Fibroblast of mammary gland (primary cell): ENCODE measurements at regions not wholly inside any gene's neighbourhood (a gene's known extent, or its start where the extent isn't known, plus 50 kb on each side); places are given as distances from the start of the nearest gene placed in this dataset.

ENCODE experiments used
- DNase-seq: peaks from one replicate; pipeline ENCODE4 v3.0.0-alpha.2; 2010; ENCODE audit warnings: low read depth
- H3K4me3 ChIP-seq: 2 replicates; pipeline ENCODE4 v1.5.1; 2011; ENCODE audit warnings: low read depth, mild to moderate bottlenecking, low read length, moderate library complexity; ENCODE audit not compliant: control insufficient read depth
- TF ChIP-seq, protein P1 (sequence below): conservative IDR thresholded peaks from 2 replicates; pipeline ENCODE4 v1.5.1; 2011; ENCODE audit warnings: low read depth, low read length, inconsistent platforms; ENCODE audit not compliant: control insufficient read depth, insufficient read depth

DNA sequence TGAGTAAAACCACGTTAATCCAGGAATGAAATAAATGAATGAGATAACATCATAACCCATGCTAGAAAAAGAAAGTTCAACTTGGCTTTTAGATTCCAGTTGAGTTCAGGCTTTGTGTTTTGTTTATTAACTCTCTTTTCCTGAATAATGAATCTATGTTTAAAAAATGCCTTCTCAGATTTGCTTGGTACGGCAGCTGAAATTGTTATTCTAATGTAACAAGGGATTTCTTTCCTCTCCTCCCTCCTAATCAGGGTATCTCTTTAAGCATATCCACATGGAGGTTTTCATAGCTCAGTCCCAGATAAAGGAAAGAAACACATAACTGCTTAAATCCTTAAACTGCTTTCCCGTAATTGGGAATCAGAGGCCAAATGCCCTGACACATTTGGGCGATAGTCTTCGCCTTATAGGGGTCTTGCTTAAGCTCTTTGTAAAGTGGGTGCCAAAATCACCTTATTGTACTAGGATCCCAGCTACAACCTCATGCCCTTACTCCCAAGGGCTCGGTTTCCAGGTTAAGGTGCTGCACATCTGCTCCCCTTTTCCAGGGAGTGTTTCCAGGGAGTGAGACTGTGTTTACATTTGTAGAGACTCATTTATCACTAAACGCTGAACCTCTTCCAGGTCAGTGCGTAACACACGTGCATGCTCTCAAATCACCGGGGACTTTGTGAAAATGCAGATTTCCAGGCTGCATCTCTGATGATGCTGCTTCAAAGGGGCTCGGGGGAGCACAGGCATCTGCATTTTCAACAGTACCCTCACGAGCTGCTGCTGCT, 142.8 kb upstream of the FOXF1 start:
- TF ChIP-seq, protein P1, sequence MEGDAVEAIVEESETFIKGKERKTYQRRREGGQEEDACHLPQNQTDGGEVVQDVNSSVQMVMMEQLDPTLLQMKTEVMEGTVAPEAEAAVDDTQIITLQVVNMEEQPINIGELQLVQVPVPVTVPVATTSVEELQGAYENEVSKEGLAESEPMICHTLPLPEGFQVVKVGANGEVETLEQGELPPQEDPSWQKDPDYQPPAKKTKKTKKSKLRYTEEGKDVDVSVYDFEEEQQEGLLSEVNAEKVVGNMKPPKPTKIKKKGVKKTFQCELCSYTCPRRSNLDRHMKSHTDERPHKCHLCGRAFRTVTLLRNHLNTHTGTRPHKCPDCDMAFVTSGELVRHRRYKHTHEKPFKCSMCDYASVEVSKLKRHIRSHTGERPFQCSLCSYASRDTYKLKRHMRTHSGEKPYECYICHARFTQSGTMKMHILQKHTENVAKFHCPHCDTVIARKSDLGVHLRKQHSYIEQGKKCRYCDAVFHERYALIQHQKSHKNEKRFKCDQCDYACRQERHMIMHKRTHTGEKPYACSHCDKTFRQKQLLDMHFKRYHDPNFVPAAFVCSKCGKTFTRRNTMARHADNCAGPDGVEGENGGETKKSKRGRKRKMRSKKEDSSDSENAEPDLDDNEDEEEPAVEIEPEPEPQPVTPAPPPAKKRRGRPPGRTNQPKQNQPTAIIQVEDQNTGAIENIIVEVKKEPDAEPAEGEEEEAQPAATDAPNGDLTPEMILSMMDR: no peak
- no peak overlapping the region for H3K4me3 ChIP-seq
- DNase-seq: no peak

DNA sequence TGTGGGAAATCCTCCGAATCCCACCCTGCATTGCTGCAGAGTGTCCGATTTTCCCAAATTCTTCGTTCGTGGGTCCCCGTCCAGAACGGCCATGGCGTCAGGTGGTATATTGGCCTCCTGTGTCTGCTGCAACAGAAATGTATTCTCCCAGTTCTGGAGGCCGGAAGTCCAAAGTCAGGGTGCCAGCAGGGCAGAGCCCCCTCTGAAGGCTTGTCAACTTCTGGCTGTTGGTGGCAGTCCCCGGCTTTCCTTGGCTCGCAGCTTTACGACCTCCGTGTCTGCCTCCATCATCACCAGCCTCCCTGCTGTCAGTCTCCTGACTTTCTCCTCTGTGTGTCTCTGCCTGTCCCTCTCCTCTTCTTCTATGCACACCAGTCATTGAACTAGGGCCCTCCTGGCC, 142.1 kb upstream of the FOXF1 start:
- no peak for DNase-seq
- TF ChIP-seq, protein P1: no peak
- no peak overlapping the region for H3K4me3 ChIP-seq

DNA sequence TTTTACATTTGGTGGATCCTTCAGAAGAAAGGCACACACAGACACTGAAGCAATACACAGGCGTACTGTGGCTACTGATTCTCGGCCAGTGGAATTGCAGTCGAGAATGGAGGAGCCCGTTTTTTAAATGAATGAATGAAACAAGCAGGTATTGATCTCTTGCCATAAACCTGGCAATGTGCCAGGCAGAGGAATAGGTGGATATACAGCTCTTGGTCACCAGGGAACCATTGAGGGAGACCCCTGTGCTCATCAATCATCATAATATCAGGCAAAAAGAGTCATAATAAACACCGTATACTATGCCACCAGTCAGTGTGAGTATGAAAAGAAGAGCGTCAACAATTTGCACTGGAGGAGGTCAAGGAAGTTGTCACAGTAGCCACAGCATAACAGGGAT, 140.3 kb upstream of the FOXF1 start:
- DNase-seq: no peak
- no peak overlapping the region for H3K4me3 ChIP-seq
- TF ChIP-seq, protein P1: no peak

DNA sequence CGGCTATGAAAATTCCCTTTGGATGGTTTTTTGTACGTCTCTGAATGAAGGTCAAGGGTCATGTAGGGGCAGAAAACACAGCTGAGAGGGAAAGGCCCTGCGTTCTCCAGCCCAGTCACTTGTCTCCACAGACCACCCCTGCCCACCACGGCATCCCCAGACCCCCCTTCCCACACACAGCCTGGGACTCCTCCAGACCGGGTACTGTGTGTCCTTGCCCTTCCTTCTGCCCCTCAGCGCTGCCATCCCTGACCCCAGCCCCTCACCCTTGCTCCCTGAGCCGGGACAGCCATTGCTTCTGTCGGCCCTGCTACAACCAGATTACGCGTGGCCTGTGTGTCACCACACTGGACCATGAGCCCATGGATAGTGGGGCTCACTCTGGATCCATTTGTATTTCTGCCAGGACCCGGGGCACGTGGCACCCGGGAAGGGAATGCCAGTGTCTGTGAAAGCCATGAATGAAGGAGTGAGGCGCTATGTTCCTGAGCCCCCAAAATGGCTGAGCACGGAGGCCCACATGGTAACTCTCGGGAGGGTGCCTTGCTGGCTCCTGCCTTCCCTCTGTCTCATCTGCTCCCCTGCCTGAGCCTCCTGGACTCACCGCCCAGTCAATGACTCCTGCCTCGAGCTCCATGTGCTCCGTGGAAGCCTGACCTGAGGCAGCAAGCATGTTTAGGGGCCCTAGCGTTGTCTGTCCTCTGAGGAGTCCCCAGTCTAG, 139.1 kb upstream of the FOXF1 start:
- no peak overlapping the region for H3K4me3 ChIP-seq
- DNase-seq: no peak
- TF ChIP-seq, protein P1: no peak

DNA sequence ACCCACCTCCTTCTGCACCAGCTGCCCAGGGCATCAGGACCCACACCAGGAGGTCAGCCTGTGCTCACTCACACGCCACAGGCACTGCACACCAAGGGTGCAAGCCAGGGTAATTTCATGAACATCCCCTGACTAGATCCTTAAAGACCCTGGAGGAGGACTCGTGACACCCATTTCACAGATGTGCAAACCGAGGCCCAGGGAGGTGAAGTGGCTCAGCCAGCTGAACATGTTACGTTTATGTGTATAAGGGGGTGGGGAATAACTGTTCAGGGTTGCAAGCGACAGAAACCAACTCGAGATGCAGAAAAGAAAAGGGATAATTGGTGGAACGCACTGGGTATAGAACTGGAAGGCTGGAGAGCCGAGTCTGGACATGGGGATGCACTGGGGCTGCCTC, 138.1 kb upstream of the FOXF1 start:
- no peak overlapping the region for H3K4me3 ChIP-seq
- DNase-seq: no peak
- TF ChIP-seq, protein P1: no peak

DNA sequence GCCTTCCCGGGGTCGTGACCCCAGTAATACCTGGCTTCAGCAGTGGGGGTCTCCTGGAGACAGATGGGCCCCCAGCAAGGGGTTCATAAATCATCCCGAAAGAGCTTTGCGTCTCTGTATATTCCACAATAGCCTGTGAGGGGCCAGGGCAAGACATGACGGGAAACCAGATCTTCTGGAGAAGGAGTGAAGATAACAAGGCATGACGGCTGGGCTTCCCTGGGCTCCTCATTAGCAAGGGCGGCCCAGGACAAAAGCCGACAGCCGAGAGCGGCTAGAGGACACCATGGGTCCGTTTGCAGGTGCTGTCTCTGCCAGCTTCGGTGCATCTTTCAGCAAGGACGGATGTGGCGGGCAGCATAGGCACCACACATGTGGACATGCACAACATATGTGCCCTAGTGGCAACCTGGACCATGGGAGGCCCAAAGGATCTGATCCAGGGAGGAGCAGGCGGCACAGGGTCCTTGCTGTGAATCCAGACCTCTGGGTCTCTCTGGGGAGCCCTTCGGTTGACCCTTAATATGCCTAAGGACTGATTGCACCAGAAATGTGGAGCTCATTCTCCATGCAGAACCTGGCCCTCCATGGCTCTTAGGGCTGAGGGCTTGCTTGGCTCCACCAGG, 136.9 kb upstream of the FOXF1 start:
- TF ChIP-seq, protein P1: no peak
- DNase-seq: no peak
- H3K4me3 ChIP-seq: no peak overlapping the region
